PC-3 (cell line): ENCODE measurements at regions not wholly inside any gene's neighbourhood (a gene's known extent, or its start where the extent isn't known, plus 50 kb on each side); places are given as distances from the start of the nearest gene placed in this dataset.

Experiments used
- ATAC-seq: fragments of 200-7000 bp; cut with Tn5 transposase; 2 replicates; pipeline ENCODE4 v1.9.1; 2020; ENCODE audit warnings: mild to moderate bottlenecking, moderate library complexity
- BruUV-seq: library from RNA; stranded (reverse); fragments of 400-500 nt; replicated peaks from 2 replicates; lab custom pipeline; 2021; lab: Mats Ljungman, UMichigan
- CTCF ChIA-PET: fragments of 300-600 bp; sonication (Branson Sonifier 250); formaldehyde crosslinking; loops from one replicate; lab custom pipeline; 2022; ENCODE audit warnings: antibody characterized with exemption; lab: Charles Lee
- POLR2A ChIA-PET: fragments of 300-600 bp; sonication (Branson Sonifier 250); formaldehyde crosslinking; loops from one replicate; lab custom pipeline; 2022; ENCODE audit warnings: antibody characterized with exemption; ENCODE audit not compliant: unreplicated experiment; lab: Charles Lee
- DNase-seq: peaks from one replicate; pipeline ENCODE4 v3.0.0-alpha.2; 2015
- H2AFZ ChIP-seq: fragments of 300-600 bp; sonication (generic); 2 replicates; pipeline ENCODE4 v1.6.0; 2016; ENCODE audit warnings: antibody characterized with exemption, low read length
- H3F3A ChIP-seq: fragments of 300-600 bp; sonication (generic); one replicate; pipeline ENCODE4 v1.6.0; 2017; ENCODE audit warnings: antibody characterized with exemption, low read length, control low read depth, mild to moderate bottlenecking; ENCODE audit not compliant: unreplicated experiment
- H3K27ac ChIP-seq: fragments of 300-600 bp; sonication (generic); 2 replicates; pipeline ENCODE4 v1.5.1; 2016; ENCODE audit warnings: mild to moderate bottlenecking, low read length
- H3K27me3 ChIP-seq: fragments of 300-600 bp; sonication (generic); 2 replicates; pipeline ENCODE4 v1.6.1; 2016; ENCODE audit warnings: low read length, mixed read lengths
- H3K36me3 ChIP-seq: fragments of 300-600 bp; sonication (generic); 2 replicates; pipeline ENCODE4 v1.6.1; 2016; ENCODE audit warnings: low read depth, mixed run types, low read length, mixed read lengths
- H3K4me1 ChIP-seq: fragments of 300-600 bp; sonication (generic); 2 replicates; pipeline ENCODE4 v1.5.1; 2016; ENCODE audit warnings: low read length; ENCODE audit not compliant: insufficient read depth
- H3K4me2 ChIP-seq: fragments of 300-600 bp; sonication (generic); 2 replicates; pipeline ENCODE4 v1.6.0; 2016; ENCODE audit warnings: low read length
- H3K4me3 ChIP-seq: fragments of 300-600 bp; sonication (generic); 2 replicates; pipeline ENCODE4 v1.5.1; 2016; ENCODE audit warnings: mild to moderate bottlenecking, low read length, mixed read lengths
- H3K79me2 ChIP-seq: fragments of 300-600 bp; sonication (generic); 2 replicates; pipeline ENCODE4 v1.6.1; 2017; ENCODE audit warnings: low read length, mixed read lengths
- H3K9ac ChIP-seq: fragments of 300-600 bp; sonication (generic); 2 replicates; pipeline ENCODE4 v1.6.0; 2016; ENCODE audit warnings: mild to moderate bottlenecking, low read length
- H3K9me2 ChIP-seq: fragments of 300-600 bp; sonication (generic); replicated peaks from 2 replicates; pipeline ENCODE4 v1.6.1; 2016; ENCODE audit warnings: mixed run types, low read length, mixed read lengths
- H3K9me3 ChIP-seq: fragments of 300-600 bp; sonication (generic); 2 replicates; pipeline ENCODE4 v1.6.1; 2016; ENCODE audit warnings: low read length, mixed read lengths
- H4K20me1 ChIP-seq: fragments of 300-600 bp; sonication (generic); 2 replicates; pipeline ENCODE4 v1.6.1; 2016; ENCODE audit warnings: low read length, mixed read lengths
- CTCF ChIP-seq: fragments of 300-600 bp; sonication (generic); conservative IDR thresholded peaks from 2 replicates; pipeline ENCODE4 v1.5.1; 2017; ENCODE audit warnings: antibody characterized with exemption, low read depth, mild to moderate bottlenecking, low read length
- EZH2 ChIP-seq: fragments of 300-600 bp; sonication (generic); IDR thresholded peaks from one replicate; pipeline ENCODE4 v1.6.1; 2017; ENCODE audit warnings: antibody characterized with exemption, mild to moderate bottlenecking, low read length; ENCODE audit not compliant: unreplicated experiment
- EZH2phosphoT487 ChIP-seq: fragments of 300-600 bp; sonication (generic); IDR thresholded peaks from 2 replicates; pipeline ENCODE4 v1.6.1; 2018; ENCODE audit warnings: mild to moderate bottlenecking, antibody characterized with exemption, low read length, borderline replicate concordance
- intact Hi-C: fragments of 100-400 bp; cut with micrococcal nuclease; formaldehyde crosslinking; loops from 2 replicates; pipeline ENCODE4 v1.9.0; 2023

DNA sequence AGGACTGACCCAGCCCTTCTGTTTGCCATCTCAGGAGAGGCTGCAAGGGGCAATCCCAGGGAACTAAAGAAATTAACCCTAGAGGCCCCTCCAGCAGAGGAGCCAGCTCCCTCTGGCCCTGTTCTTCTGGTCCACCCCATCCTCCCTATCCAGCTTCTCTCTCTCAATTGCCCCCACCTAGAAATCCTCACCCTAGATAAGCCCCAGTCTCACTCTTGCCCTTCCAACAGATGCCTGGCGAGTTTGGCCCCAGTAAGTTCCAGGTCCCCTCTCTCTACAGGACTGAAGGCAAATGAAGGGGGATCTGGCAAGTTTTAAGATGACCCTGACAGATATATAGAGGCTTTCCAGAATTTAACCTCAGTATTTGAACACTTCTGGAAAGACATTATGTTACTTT is 134.0 kb downstream of the THBS2 start:
- ChIA-PET POLR2A (no interaction called here), CTCF (no interaction called here)
- Histone ChIP-seq H3K9me2 (no peaks in the 10 kb centered on the region), H3F3A (no peaks in the 10 kb centered on the region), H3K27me3 (no peaks in the 10 kb centered on the region), H3K4me3 (no peak overlapping the region), H3K79me2 (no peaks in the 10 kb centered on the region), H3K9ac (no peak overlapping the region), H3K9me3 (no peaks in the 10 kb centered on the region), H3K4me2 (no peak overlapping the region), H3K27ac (no peak overlapping the region), H3K4me1 (no peaks in the 10 kb centered on the region), H2AFZ (no peak overlapping the region), H3K36me3 (no peaks in the 10 kb centered on the region), H4K20me1 (no peaks in the 10 kb centered on the region)
- TF ChIP-seq CTCF (no peak), EZH2 (no peak), EZH2phosphoT487 (no peak)
- ATAC-seq (no peak), DNase-seq (no peak)
- intact Hi-C loops: no loop called here
- BruUV-seq: no TSS peak

GRCh38 chr6:169118346-169118830 is 135.3 kb downstream of the THBS2 start:
- no peak overlapping the region for H3K9ac ChIP-seq
- H3K4me2 ChIP-seq: no peak overlapping the region
- no peaks in the 10 kb centered on the region for H3K9me3 ChIP-seq
- no peak overlapping the region for H3K4me3 ChIP-seq
- H3K9me2 ChIP-seq: no peaks in the 10 kb centered on the region
- no peak overlapping the region for H3K27ac ChIP-seq
- no peaks in the 10 kb centered on the region for H4K20me1 ChIP-seq
- TF ChIP-seq EZH2phosphoT487: no peak
- no peak for TF ChIP-seq EZH2
- TF ChIP-seq CTCF: no peak
- no peak overlapping the region for H2AFZ ChIP-seq
- DNase-seq (no peak), ATAC-seq (no peak)
- H3F3A ChIP-seq: no peaks in the 10 kb centered on the region
- no peaks in the 10 kb centered on the region for H3K27me3 ChIP-seq
- ChIA-PET POLR2A (no interaction called here), CTCF (no interaction called here)
- no TSS peak for BruUV-seq
- no peaks in the 10 kb centered on the region for H3K36me3 ChIP-seq
- no peaks in the 10 kb centered on the region for H3K79me2 ChIP-seq
- intact Hi-C loops: no loop called here
- H3K4me1 ChIP-seq: no peaks in the 10 kb centered on the region

GRCh38 chr6:169117663-169118062 is 136.0 kb downstream of the THBS2 start:
- CTCF ChIA-PET: no interaction called here
- POLR2A ChIA-PET: no interaction called here
- DNase-seq: no peak

More at GRCh38 chr6:169117663-169118062, 136.0 kb downstream of the THBS2 start:
- Histone ChIP-seq H3K4me1 (no peaks in the 10 kb centered on the region), H3K36me3 (no peaks in the 10 kb centered on the region), H3K9me3 (no peaks in the 10 kb centered on the region), H4K20me1 (no peaks in the 10 kb centered on the region), H3K79me2 (no peaks in the 10 kb centered on the region), H3K9me2 (no peaks in the 10 kb centered on the region), H3K9ac (no peak overlapping the region), H3K4me3 (no peak overlapping the region), H2AFZ (no peak overlapping the region), H3F3A (no peaks in the 10 kb centered on the region), H3K27me3 (no peaks in the 10 kb centered on the region), H3K4me2 (no peak overlapping the region), H3K27ac (no peak overlapping the region)
- ATAC-seq: no peak
- no peak for TF ChIP-seq EZH2
- TF ChIP-seq EZH2phosphoT487: no peak
- no peak for TF ChIP-seq CTCF
- no TSS peak for BruUV-seq
- intact Hi-C loops: no loop called here
